ENCODE measurements at regions not wholly inside any gene's neighbourhood (a gene's known extent, or its start where the extent isn't known, plus 50 kb on each side); places are given as distances from the start of the nearest gene placed in this dataset.

GRCh38 chr12:24246934-24247333, 297.5 kb upstream of the SOX5 start:
- no peak for DNase-seq

- DNase-seq: no peak
Observed at GRCh38 chr12:24246376-24246775, 296.9 kb upstream of the SOX5 start.

- no peak for DNase-seq
Observed at GRCh38 chr12:24244801-24245200, 295.3 kb upstream of the SOX5 start.

- no peak for DNase-seq
Observed at GRCh38 chr12:24244231-24244630, 294.8 kb upstream of the SOX5 start.

GRCh38 chr12:24240707-24241106, 291.2 kb upstream of the SOX5 start:
- DNase-seq: no peak

- DNase-seq: no peak
Observed at GRCh38 chr12:24233519-24234246, 284.2 kb upstream of the SOX5 start.

- no peak for DNase-seq
Observed at GRCh38 chr12:24232531-24232930, 283.1 kb upstream of the SOX5 start.

GRCh38 chr12:24231298-24231697, 281.8 kb upstream of the SOX5 start:
- no peak for DNase-seq

GRCh38 chr12:24230061-24230701, 280.7 kb upstream of the SOX5 start:
- DNase-seq: no peak

- no peak for DNase-seq
Observed at GRCh38 chr12:24229031-24229700, 279.7 kb upstream of the SOX5 start.

- DNase-seq: no peak
Observed at GRCh38 chr12:24228371-24228770, 278.9 kb upstream of the SOX5 start.

GRCh38 chr12:24227551-24227950, 278.1 kb upstream of the SOX5 start:
- no peak for DNase-seq

- no peak for DNase-seq
Observed at GRCh38 chr12:24226745-24227350, 277.4 kb upstream of the SOX5 start.

GRCh38 chr12:24224401-24224800, 274.9 kb upstream of the SOX5 start:
- no peak for DNase-seq

GRCh38 chr12:24223926-24224325, 274.5 kb upstream of the SOX5 start:
- DNase-seq: no peak

- DNase-seq: no peak
Observed at GRCh38 chr12:24222968-24223367, 273.5 kb upstream of the SOX5 start.

- DNase-seq: no peak
Observed at GRCh38 chr12:24212496-24212895, 263.0 kb upstream of the SOX5 start.

GRCh38 chr12:24206621-24207020, 257.2 kb upstream of the SOX5 start:
- DNase-seq: no peak

GRCh38 chr12:24201258-24201970, 251.9 kb upstream of the SOX5 start:
- DNase-seq: no peak

GRCh38 chr12:24200010-24200409, 250.5 kb upstream of the SOX5 start:
- DNase-seq: no peak

GRCh38 chr12:24198936-24199671, 249.6 kb upstream of the SOX5 start:
- DNase-seq: no peak

- no peak for DNase-seq
Observed at GRCh38 chr12:24198070-24198469, 248.6 kb upstream of the SOX5 start.

Measured in amniotic stem cell (primary cell).